AG04449 (cell line): ENCODE measurements at regions not wholly inside any gene's neighbourhood (a gene's known extent, or its start where the extent isn't known, plus 50 kb on each side); places are given as distances from the start of the nearest gene placed in this dataset.
"Not testable (repeated sequence)": the region's sequence is repeated elsewhere in the genome, so short reads cannot be mapped to it uniquely, and the experiment has no call there.

Experiments used
- CTCF ChIA-PET: fragments of 350-600 bp; formaldehyde crosslinking; extraction: SDS; loops from one replicate; lab custom pipeline; 2021; ENCODE audit warnings: antibody characterized with exemption; lab: Yijun Ruan, JAX
- POLR2A ChIA-PET: fragments of 400-600, 350-600 bp; formaldehyde crosslinking; extraction: SDS; loops from one replicate; lab custom pipeline; 2020; ENCODE audit warnings: antibody characterized with exemption, inconsistent platforms; lab: Yijun Ruan, JAX
- DNase-seq: peaks from one replicate; pipeline ENCODE4 v3.0.0-alpha.2; 2010; ENCODE audit warnings: low read depth, low spot score
- H3K4me3 ChIP-seq: 2 replicates; pipeline ENCODE4 v1.5.1; 2011; ENCODE audit warnings: low read depth, mild to moderate bottlenecking, control low read depth, low read length
- CTCF ChIP-seq: IDR thresholded peaks from one replicate; pipeline ENCODE4 v1.5.1; 2011; ENCODE audit warnings: mild to moderate bottlenecking, moderate library complexity, low read length, control low read depth, inconsistent platforms; ENCODE audit not compliant: insufficient read depth; ENCODE audit errors: missing control alignments

GRCh38 chr16:48067388-48067787, 88.4 kb downstream of the ABCC12 start:
- H3K4me3 ChIP-seq: no peak overlapping the region
- no peak for DNase-seq
- TF ChIP-seq CTCF: no peak
- ChIA-PET CTCF (interaction anchor here (1.2 to 2.3 kb wide), 2 partner anchors 12 to 45 kb away, joined by 3 to 11 read pairs; no protein-coding TSS in a partner anchor), POLR2A (no interaction called here)

- CTCF ChIA-PET: interaction anchor here (1.0 to 2.8 kb wide), 3 partner anchors 9 to 923 kb away, joined by 3 to 31 read pairs (median 4); no protein-coding TSS in a partner anchor
- no peak for DNase-seq
- H3K4me3 ChIP-seq: no peak overlapping the region
- no peak for TF ChIP-seq CTCF
- POLR2A ChIA-PET: no interaction called here
Observed at GRCh38 chr16:48064971-48065370, 90.8 kb downstream of the ABCC12 start.

GRCh38 chr16:48062681-48063080, 93.1 kb downstream of the ABCC12 start:
- no peak for DNase-seq
- H3K4me3 ChIP-seq: no peak overlapping the region
- no peak for TF ChIP-seq CTCF
- ChIA-PET POLR2A (no interaction called here), CTCF (interaction anchor here (1.3 kb wide), 1 partner anchor 9 kb away, joined by 3 read pairs; no protein-coding TSS in a partner anchor)

GRCh38 chr16:48059936-48060335, 95.9 kb downstream of the ABCC12 start:
- TF ChIP-seq CTCF: no peak
- DNase-seq: no peak
- POLR2A ChIA-PET: no interaction called here
- CTCF ChIA-PET: interaction anchor here (1.0 to 2.1 kb wide), 3 partner anchors 8 to 367 kb away, joined by 3 to 8 read pairs (median 4); no protein-coding TSS in a partner anchor
- H3K4me3 ChIP-seq: no peak overlapping the region

- POLR2A ChIA-PET, H3K4me3 ChIP-seq, DNase-seq, CTCF ChIA-PET: not testable (repeated sequence)
Observed at GRCh38 chr16:48059190-48059589, 96.6 kb downstream of the ABCC12 start.

- TF ChIP-seq CTCF: no peak
- POLR2A ChIA-PET: no interaction called here
- CTCF ChIA-PET: interaction anchor here (1.4 to 3.2 kb wide), 3 partner anchors 100 to 916 kb away, joined by 5 to 26 read pairs (median 7); partner anchors contain the start of gene NETO2
- DNase-seq: no peak
- H3K4me3 ChIP-seq: no peak overlapping the region
Observed at GRCh38 chr16:48057048-48057447, 98.7 kb downstream of the ABCC12 start.
